ENCODE measurements at regions not wholly inside any gene's neighbourhood (a gene's known extent, or its start where the extent isn't known, plus 50 kb on each side); places are given as distances from the start of the nearest gene placed in this dataset.
"Not testable (repeated sequence)": the region's sequence is repeated elsewhere in the genome, so short reads cannot be mapped to it uniquely, and the experiment has no call there.

GRCh38 chr1:5774019-5774418, 218.2 kb downstream of the NPHP4 start:
- H3K9ac ChIP-seq (ENCODE audit: low read length) = no peak overlapping the region
- H3K4me2 ChIP-seq (ENCODE audit: low read depth, low read length, poor library complexity, severe bottlenecking) = no peak overlapping the region
- H3K27ac ChIP-seq (ENCODE audit: low read length) = no peak overlapping the region
- no peaks in the 10 kb centered on the region for H3K4me1 ChIP-seq (ENCODE audit: low read length)
- no peaks in the 10 kb centered on the region for H3K9me2 ChIP-seq (replicated peaks; ENCODE audit: insufficient read depth, low read length)
- no peaks in the 10 kb centered on the region for H4K20me1 ChIP-seq (ENCODE audit: insufficient read depth, low read depth, low read length)
- no peaks in the 10 kb centered on the region for H3K27me3 ChIP-seq (ENCODE audit: low read length)
- DNase-seq = no peak
- no peaks in the 10 kb centered on the region for H3K36me3 ChIP-seq (ENCODE audit: insufficient read depth, low read length)
- no peaks in the 10 kb centered on the region for H3K79me2 ChIP-seq (ENCODE audit: low read length)
- no peak overlapping the region for H2AFZ ChIP-seq (ENCODE audit: low read length)
- no peaks in the 10 kb centered on the region for H3K9me3 ChIP-seq (ENCODE audit: low read length)
- no peak overlapping the region for H3K4me3 ChIP-seq (ENCODE audit: low read length)

DNA sequence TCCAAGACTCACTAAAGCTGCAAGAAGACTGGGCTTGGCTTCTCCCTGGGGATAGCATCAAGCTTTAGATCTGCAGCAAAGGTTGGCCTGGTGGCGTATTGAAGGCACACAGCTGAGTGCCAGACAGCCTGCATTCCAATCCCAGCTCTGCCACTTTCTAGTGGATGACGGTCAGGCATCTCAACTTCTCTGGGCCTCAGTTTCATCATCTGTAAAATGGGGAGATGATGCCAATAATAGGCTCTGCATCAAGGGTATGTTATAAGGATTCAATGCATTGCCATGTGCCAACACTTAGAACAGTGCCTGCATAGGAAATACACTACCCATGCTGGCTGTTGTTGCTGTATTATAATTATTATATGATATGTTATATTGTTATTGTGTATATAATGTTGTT, 220.4 kb downstream of the NPHP4 start:
- no peak overlapping the region for H3K4me2 ChIP-seq (ENCODE audit: low read depth, low read length, poor library complexity, severe bottlenecking)
- DNase-seq = no peak

GRCh38 chr1:5770981-5771765, 221.1 kb downstream of the NPHP4 start:
- Histone ChIP-seq H4K20me1 (ENCODE audit: insufficient read depth, low read depth, low read length) (no peaks in the 10 kb centered on the region), H3K36me3 (ENCODE audit: insufficient read depth, low read length) (no peaks in the 10 kb centered on the region), H3K9ac (ENCODE audit: low read length) (no peak overlapping the region), H3K27me3 (ENCODE audit: low read length) (no peaks in the 10 kb centered on the region), H3K79me2 (ENCODE audit: low read length) (no peaks in the 10 kb centered on the region), H3K27ac (ENCODE audit: low read length) (no peak overlapping the region), H2AFZ (ENCODE audit: low read length) (no peak overlapping the region), H3K9me3 (ENCODE audit: low read length) (no peaks in the 10 kb centered on the region), H3K4me1 (ENCODE audit: low read length) (no peaks in the 10 kb centered on the region), H3K9me2 (replicated peaks; ENCODE audit: insufficient read depth, low read length) (no peaks in the 10 kb centered on the region), H3K4me2 (ENCODE audit: low read depth, low read length, poor library complexity, severe bottlenecking) (no peak overlapping the region), H3K4me3 (ENCODE audit: low read length) (no peak overlapping the region)
- no peak for DNase-seq

More for the DNA sequence above, 220.4 kb downstream of the NPHP4 start:
- H3K9me3 ChIP-seq (ENCODE audit: low read length) = no peaks in the 10 kb centered on the region
- no peaks in the 10 kb centered on the region for H4K20me1 ChIP-seq (ENCODE audit: insufficient read depth, low read depth, low read length)
- no peak overlapping the region for H3K27ac ChIP-seq (ENCODE audit: low read length)
- no peaks in the 10 kb centered on the region for H3K36me3 ChIP-seq (ENCODE audit: insufficient read depth, low read length)
- no peaks in the 10 kb centered on the region for H3K4me1 ChIP-seq (ENCODE audit: low read length)
- H3K79me2 ChIP-seq (ENCODE audit: low read length) = no peaks in the 10 kb centered on the region
- H2AFZ ChIP-seq (ENCODE audit: low read length) = no peak overlapping the region
- no peak overlapping the region for H3K4me3 ChIP-seq (ENCODE audit: low read length)
- H3K27me3 ChIP-seq (ENCODE audit: low read length) = no peaks in the 10 kb centered on the region
- no peak overlapping the region for H3K9ac ChIP-seq (ENCODE audit: low read length)
- H3K9me2 ChIP-seq (replicated peaks; ENCODE audit: insufficient read depth, low read length) = no peaks in the 10 kb centered on the region

- Histone ChIP-seq H3K79me2 (ENCODE audit: low read length) (no peaks in the 10 kb centered on the region), H3K4me3 (ENCODE audit: low read length) (no peak overlapping the region), H3K9me3 (ENCODE audit: low read length) (no peaks in the 10 kb centered on the region), H3K9me2 (replicated peaks; ENCODE audit: insufficient read depth, low read length) (no peaks in the 10 kb centered on the region), H3K4me2 (ENCODE audit: low read depth, low read length, poor library complexity, severe bottlenecking) (no peak overlapping the region), H3K27ac (ENCODE audit: low read length) (no peak overlapping the region), H4K20me1 (ENCODE audit: insufficient read depth, low read depth, low read length) (no peaks in the 10 kb centered on the region), H3K36me3 (ENCODE audit: insufficient read depth, low read length) (no peaks in the 10 kb centered on the region), H3K27me3 (ENCODE audit: low read length) (no peaks in the 10 kb centered on the region), H2AFZ (ENCODE audit: low read length) (no peak overlapping the region), H3K4me1 (ENCODE audit: low read length) (no peaks in the 10 kb centered on the region), H3K9ac (ENCODE audit: low read length) (no peak overlapping the region)
- no peak for DNase-seq
Observed at GRCh38 chr1:5769760-5770159, 222.5 kb downstream of the NPHP4 start.

GRCh38 chr1:5769146-5769545, 223.1 kb downstream of the NPHP4 start:
- no peak for DNase-seq

DNA sequence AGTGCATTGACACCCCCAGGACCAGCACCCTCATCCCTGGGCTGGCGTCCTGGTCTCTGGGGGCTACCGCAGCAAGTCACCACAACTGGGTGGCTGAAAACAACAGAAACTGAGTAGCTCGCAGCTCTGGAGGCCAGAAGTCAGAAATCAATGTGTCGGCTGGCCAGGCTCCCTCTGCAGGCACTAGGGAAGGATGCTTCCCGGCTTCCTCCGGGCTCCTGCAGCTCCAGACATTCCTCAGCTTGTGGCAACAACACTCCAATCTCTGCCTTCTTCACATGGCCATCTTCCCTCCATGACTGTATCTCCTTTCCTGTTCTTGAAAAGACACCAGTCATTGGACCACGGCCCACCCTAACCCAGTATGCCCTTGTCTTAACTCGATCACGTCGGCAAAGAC, 224.2 kb downstream of the NPHP4 start:
- no peak overlapping the region for H2AFZ ChIP-seq (ENCODE audit: low read length)
- H3K9me3 ChIP-seq (ENCODE audit: low read length) = peaks cover 5% of the 10 kb centered on the region; the same call in 1 of the 2 replicates
- H3K4me3 ChIP-seq (ENCODE audit: low read length) = no peak overlapping the region
- no peaks in the 10 kb centered on the region for H4K20me1 ChIP-seq (ENCODE audit: insufficient read depth, low read depth, low read length)
- H3K27ac ChIP-seq (ENCODE audit: low read length) = no peak overlapping the region
- H3K4me2 ChIP-seq (ENCODE audit: low read depth, low read length, poor library complexity, severe bottlenecking) = no peak overlapping the region
- H3K9me2 ChIP-seq (replicated peaks; ENCODE audit: insufficient read depth, low read length) = no peaks in the 10 kb centered on the region
- H3K4me1 ChIP-seq (ENCODE audit: low read length) = no peaks in the 10 kb centered on the region
- no peak for DNase-seq
- H3K9ac ChIP-seq (ENCODE audit: low read length) = no peak overlapping the region
- no peaks in the 10 kb centered on the region for H3K27me3 ChIP-seq (ENCODE audit: low read length)
- no peaks in the 10 kb centered on the region for H3K79me2 ChIP-seq (ENCODE audit: low read length)
- H3K36me3 ChIP-seq (ENCODE audit: insufficient read depth, low read length) = no peaks in the 10 kb centered on the region

More at GRCh38 chr1:5769146-5769545, 223.1 kb downstream of the NPHP4 start:
- H3K4me3 ChIP-seq (ENCODE audit: low read length) = no peak overlapping the region
- no peaks in the 10 kb centered on the region for H3K79me2 ChIP-seq (ENCODE audit: low read length)
- H3K4me1 ChIP-seq (ENCODE audit: low read length) = no peaks in the 10 kb centered on the region
- no peak overlapping the region for H3K27ac ChIP-seq (ENCODE audit: low read length)
- H3K4me2 ChIP-seq (ENCODE audit: low read depth, low read length, poor library complexity, severe bottlenecking) = no peak overlapping the region
- H2AFZ ChIP-seq (ENCODE audit: low read length) = no peak overlapping the region
- no peaks in the 10 kb centered on the region for H4K20me1 ChIP-seq (ENCODE audit: insufficient read depth, low read depth, low read length)
- no peaks in the 10 kb centered on the region for H3K27me3 ChIP-seq (ENCODE audit: low read length)
- H3K9me3 ChIP-seq (ENCODE audit: low read length) = no peaks in the 10 kb centered on the region
- no peaks in the 10 kb centered on the region for H3K36me3 ChIP-seq (ENCODE audit: insufficient read depth, low read length)
- H3K9ac ChIP-seq (ENCODE audit: low read length) = no peak overlapping the region
- no peaks in the 10 kb centered on the region for H3K9me2 ChIP-seq (replicated peaks; ENCODE audit: insufficient read depth, low read length)

DNA sequence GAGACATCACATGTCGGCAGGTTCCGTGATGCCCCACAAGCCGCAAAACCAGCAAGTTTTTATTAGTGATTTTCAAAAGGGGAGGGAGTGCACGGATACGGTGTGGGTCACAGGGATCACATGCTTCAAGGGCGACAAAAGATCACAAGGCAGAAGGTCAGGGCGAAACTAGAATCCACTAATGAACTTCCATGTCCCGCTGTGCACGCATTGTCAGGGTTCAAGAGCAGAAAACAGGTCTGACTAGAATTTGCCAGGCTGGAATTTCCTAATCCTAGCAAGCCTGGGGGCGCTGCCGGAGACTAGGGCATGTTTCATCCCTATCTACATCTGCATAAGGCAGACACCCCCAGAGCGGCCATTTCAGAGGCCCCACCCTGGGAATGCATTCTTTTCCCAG, 225.2 kb downstream of the NPHP4 start:
- DNase-seq; H2AFZ ChIP-seq (ENCODE audit: low read length); H3K9ac ChIP-seq (ENCODE audit: low read length); H3K9me2 ChIP-seq (replicated peaks; ENCODE audit: insufficient read depth, low read length); H3K27ac ChIP-seq (ENCODE audit: low read length); H3K4me1 ChIP-seq (ENCODE audit: low read length); H3K79me2 ChIP-seq (ENCODE audit: low read length); H3K4me2 ChIP-seq (ENCODE audit: low read depth, low read length, poor library complexity, severe bottlenecking); H3K4me3 ChIP-seq (ENCODE audit: low read length); H3K36me3 ChIP-seq (ENCODE audit: insufficient read depth, low read length); H4K20me1 ChIP-seq (ENCODE audit: insufficient read depth, low read depth, low read length); H3K27me3 ChIP-seq (ENCODE audit: low read length); H3K9me3 ChIP-seq (ENCODE audit: low read length): not testable (repeated sequence)

GRCh38 chr1:5765997-5766913, 226.0 kb downstream of the NPHP4 start:
- Histone ChIP-seq H3K4me3 (ENCODE audit: low read length) (no peak overlapping the region), H2AFZ (ENCODE audit: low read length) (no peak overlapping the region), H4K20me1 (ENCODE audit: insufficient read depth, low read depth, low read length) (no peaks in the 10 kb centered on the region), H3K4me1 (ENCODE audit: low read length) (no peaks in the 10 kb centered on the region), H3K36me3 (ENCODE audit: insufficient read depth, low read length) (no peaks in the 10 kb centered on the region), H3K27ac (ENCODE audit: low read length) (no peak overlapping the region), H3K9me3 (ENCODE audit: low read length) (peaks cover 5% of the 10 kb centered on the region; the same call in 1 of the 2 replicates), H3K27me3 (ENCODE audit: low read length) (no peaks in the 10 kb centered on the region), H3K9me2 (replicated peaks; ENCODE audit: insufficient read depth, low read length) (no peaks in the 10 kb centered on the region), H3K4me2 (ENCODE audit: low read depth, low read length, poor library complexity, severe bottlenecking) (no peak overlapping the region), H3K9ac (ENCODE audit: low read length) (no peak overlapping the region), H3K79me2 (ENCODE audit: low read length) (no peaks in the 10 kb centered on the region)
- DNase-seq = no peak

All from Karpas-422 (cell line).